ENCODE measurements at regions not wholly inside any gene's neighbourhood (a gene's known extent, or its start where the extent isn't known, plus 50 kb on each side); places are given as distances from the start of the nearest gene placed in this dataset.

DNA sequence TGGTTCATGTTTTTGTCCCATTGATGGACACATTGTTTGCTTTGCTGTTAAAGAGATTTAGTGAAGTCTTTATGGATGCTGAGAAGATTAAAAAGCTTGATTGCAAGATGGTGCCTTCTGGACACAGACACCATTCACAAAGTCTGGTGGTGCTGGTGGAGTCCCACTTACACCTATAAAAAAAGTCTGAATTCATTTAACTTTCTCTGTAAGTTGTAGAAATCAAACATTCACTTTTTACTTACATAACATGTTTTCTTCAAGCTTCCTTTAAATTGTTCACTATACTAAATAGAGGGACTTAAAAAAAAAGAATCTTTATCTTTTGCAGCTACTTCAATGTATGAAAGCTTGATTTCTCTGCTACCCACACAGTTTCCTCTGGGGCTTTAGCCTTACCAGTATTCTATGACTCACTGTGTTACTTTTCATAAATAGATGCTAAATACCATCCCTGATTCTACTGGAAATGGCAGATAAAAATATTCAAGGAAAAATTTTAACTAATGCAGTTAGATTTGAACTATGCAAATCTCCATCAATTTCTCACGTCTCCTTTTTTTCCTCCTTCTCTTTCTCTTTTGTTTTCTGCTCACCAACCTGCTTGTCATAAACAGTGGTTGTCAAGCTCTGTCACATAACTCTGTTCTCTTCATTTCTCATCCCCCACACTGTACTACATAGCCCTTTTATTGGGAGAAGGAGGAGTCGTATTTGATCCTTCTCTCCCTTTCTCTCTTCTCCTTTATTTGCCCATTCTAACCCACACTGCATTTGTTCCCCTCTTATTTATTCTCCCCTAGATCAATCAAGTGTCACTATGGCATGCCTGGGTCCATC lies 89.7 kb downstream of the FAM76B start:
- WGBS (ENCODE audit: low lambda C conversion rate), result 60% methylated on average over 2 of the region's 2 CpGs
- Histone ChIP-seq H3K9me3 (no peaks in the 10 kb centered on the region), H3K27ac (ENCODE audit: low read depth in 2 of 2, low read length in 1 of 2) (no peak overlapping the region), H4K20me1 (ENCODE audit: insufficient read depth) (no peaks in the 10 kb centered on the region), H3K4me1 (ENCODE audit: control insufficient read depth in 1 of 2, insufficient read depth in 2 of 2, low read depth in 1 of 2, low read length in 1 of 2) (peaks cover 0 to 7% of the 10 kb centered on the region in 2 experiments; a peak in 2 of 4 replicates), H3K27me3 (ENCODE audit: insufficient read depth) (no peaks in the 10 kb centered on the region), H2AFZ (ENCODE audit: low read depth) (no peak overlapping the region), H3K4me2 (no peak overlapping the region), H3K4me3 (ENCODE audit: low read depth in 2 of 2, low read length in 1 of 2) (no peak overlapping the region), H3K36me3 (replicated peaks in 1 of 2; ENCODE audit: control insufficient read depth in 1 of 2, insufficient read depth in 2 of 2, low read length in 1 of 2) (no peaks in the 10 kb centered on the region), H3K9me2 (no peaks in the 10 kb centered on the region), H3F3A (replicated peaks; ENCODE audit: insufficient read depth) (no peaks in the 10 kb centered on the region), H3K79me2 (ENCODE audit: insufficient read depth) (no peaks in the 10 kb centered on the region), H3K9ac (no peak overlapping the region)
- ChIA-PET CTCF (interaction anchor here (0.7 to 1.2 kb wide), 3 partner anchors 541 to 960 kb away, joined by 3 read pairs; no protein-coding TSS in a partner anchor), POLR2A (no interaction called here)
- no peak for DNase-seq
- TF ChIP-seq EP300 (IDR thresholded peaks at IDR 0.05; ENCODE audit: borderline replicate concordance in 1 of 2, low read depth in 1 of 2, low read length in 1 of 2) (no peak), ELF1 (IDR thresholded peaks at IDR 0.05) (no peak), RXRA (IDR thresholded peaks at IDR 0.05; ENCODE audit: borderline replicate concordance, low read depth) (no peak), YY1 (IDR thresholded peaks at IDR 0.05; ENCODE audit: low read depth) (no peak)

DNA sequence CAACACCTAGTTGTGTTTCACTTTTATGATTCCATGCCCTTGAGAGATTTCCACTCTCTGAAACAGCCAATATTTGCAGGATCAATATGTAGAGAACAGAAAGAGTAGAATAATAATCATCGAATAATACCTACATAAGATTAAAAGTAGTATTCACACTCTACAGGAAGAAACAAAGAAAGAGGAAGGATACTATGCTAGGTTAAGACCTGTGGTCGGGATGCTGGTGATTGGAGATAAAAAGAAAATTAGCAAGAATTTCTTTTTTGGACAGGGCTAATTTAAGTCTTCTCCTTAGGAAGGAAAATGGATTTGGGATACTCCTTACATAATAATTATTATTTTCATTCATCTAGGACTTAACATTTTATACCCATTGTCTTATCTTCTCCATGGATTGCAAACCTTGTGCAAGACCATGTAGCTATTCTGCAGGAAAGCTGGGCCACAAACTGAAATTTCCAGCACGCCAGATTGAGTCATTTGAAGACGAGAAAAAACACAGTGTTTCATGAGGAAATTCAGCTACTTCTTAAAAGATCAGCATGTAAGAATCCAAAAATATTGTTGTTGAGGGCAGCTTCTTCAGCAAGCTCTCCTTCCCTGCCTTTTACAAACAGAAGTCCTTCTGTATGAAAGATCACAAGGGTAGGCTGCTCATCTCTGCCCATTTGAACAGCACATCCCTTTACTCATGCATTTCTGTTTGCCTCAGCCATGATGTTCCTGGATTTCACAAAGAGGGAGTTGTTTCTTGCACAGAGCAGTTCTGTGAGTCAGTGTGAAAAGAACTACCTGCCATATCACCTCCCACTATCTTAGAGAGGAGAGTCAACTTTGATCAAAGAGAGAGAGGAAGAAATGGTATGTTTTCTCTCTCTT lies 90.7 kb downstream of the FAM76B start:
- ChIA-PET CTCF (interaction anchor here (0.7 to 1.8 kb wide), 4 partner anchors 540 to 959 kb away, joined by 3 to 5 read pairs (median 3); no protein-coding TSS in a partner anchor), POLR2A (no interaction called here)
- Histone ChIP-seq H3K9me3 (no peaks in the 10 kb centered on the region), H3K9me2 (no peaks in the 10 kb centered on the region), H3K4me1 (ENCODE audit: control insufficient read depth in 1 of 2, insufficient read depth in 2 of 2, low read depth in 1 of 2, low read length in 1 of 2) (peaks cover 0 to 7% of the 10 kb centered on the region in 2 experiments; a peak in 2 of 4 replicates), H3K4me2 (no peak overlapping the region), H3K4me3 (ENCODE audit: low read depth in 2 of 2, low read length in 1 of 2) (no peak overlapping the region), H3K27me3 (ENCODE audit: insufficient read depth) (no peaks in the 10 kb centered on the region), H3K79me2 (ENCODE audit: insufficient read depth) (no peaks in the 10 kb centered on the region), H2AFZ (ENCODE audit: low read depth) (no peak overlapping the region), H3K36me3 (replicated peaks in 1 of 2; ENCODE audit: control insufficient read depth in 1 of 2, insufficient read depth in 2 of 2, low read length in 1 of 2) (no peaks in the 10 kb centered on the region), H3K27ac (ENCODE audit: low read depth in 2 of 2, low read length in 1 of 2) (no peak overlapping the region), H3K9ac (no peak overlapping the region), H4K20me1 (ENCODE audit: insufficient read depth) (no peaks in the 10 kb centered on the region), H3F3A (replicated peaks; ENCODE audit: insufficient read depth) (no peaks in the 10 kb centered on the region)
- TF ChIP-seq TCF12 (IDR thresholded peaks at IDR 0.05) (no peak), FOSL2 (IDR thresholded peaks at IDR 0.05; ENCODE audit: borderline replicate concordance, low read depth) (no peak), MEF2A (IDR thresholded peaks at IDR 0.05; ENCODE audit: borderline replicate concordance, low read depth) (no peak), RCOR1 (IDR thresholded peaks at IDR 0.05; ENCODE audit: low read length) (no peak), ELF1 (IDR thresholded peaks at IDR 0.05) (no peak), GATA2 (CRISPR knock-in tag; IDR thresholded peaks at IDR 0.05) (no peak)
- TF ChIP-seq, protein P1, sequence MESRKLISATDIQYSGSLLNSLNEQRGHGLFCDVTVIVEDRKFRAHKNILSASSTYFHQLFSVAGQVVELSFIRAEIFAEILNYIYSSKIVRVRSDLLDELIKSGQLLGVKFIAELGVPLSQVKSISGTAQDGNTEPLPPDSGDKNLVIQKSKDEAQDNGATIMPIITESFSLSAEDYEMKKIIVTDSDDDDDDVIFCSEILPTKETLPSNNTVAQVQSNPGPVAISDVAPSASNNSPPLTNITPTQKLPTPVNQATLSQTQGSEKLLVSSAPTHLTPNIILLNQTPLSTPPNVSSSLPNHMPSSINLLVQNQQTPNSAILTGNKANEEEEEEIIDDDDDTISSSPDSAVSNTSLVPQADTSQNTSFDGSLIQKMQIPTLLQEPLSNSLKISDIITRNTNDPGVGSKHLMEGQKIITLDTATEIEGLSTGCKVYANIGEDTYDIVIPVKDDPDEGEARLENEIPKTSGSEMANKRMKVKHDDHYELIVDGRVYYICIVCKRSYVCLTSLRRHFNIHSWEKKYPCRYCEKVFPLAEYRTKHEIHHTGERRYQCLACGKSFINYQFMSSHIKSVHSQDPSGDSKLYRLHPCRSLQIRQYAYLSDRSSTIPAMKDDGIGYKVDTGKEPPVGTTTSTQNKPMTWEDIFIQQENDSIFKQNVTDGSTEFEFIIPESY (IDR thresholded peaks at IDR 0.05; ENCODE audit: borderline replicate concordance, low read depth), result no peak
- no peak for DNase-seq
- whole genome bisulfite sequencing (ENCODE audit: low lambda C conversion rate), result 63% methylated on average over 4 of the region's 4 CpGs
